GM12872 (cell line): ENCODE measurements at regions not wholly inside any gene's neighbourhood (a gene's known extent, or its start where the extent isn't known, plus 50 kb on each side); places are given as distances from the start of the nearest gene placed in this dataset.

Experiments
- CTCF ChIP-seq: IDR thresholded peaks from 3 replicates; pipeline ENCODE4 v1.5.1; 2011; ENCODE audit warnings: low read depth, mild to moderate bottlenecking, low read length, moderate library complexity; ENCODE audit not compliant: insufficient read depth

GRCh38 chr22:48240148-48240934, 1477.9 kb downstream of the TBC1D22A start:
- no peak for TF ChIP-seq CTCF

GRCh38 chr22:48239461-48240147, 1477.2 kb downstream of the TBC1D22A start:
- no peak for TF ChIP-seq CTCF

DNA sequence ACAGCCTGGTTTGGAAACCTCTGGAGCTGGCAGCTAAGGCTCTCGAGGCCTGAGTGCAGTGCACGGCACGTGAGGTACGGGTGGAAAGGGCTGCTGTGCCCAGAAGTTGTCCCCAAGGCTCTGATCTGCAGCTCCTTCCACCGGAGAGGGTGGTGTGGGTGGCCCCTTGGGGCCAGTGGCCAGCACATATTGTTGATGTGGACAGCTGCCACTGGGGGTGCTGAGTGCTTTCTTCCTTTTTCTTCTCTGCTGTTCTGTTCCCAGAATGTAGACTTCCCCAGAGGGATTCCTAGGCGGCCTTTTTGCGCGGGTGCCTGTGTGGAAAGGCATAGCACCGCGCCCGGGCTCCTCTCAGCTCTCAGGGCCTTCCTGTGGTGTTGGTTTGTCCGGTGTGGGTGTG, 1476.5 kb downstream of the TBC1D22A start:
- TF ChIP-seq CTCF: no peak

GRCh38 chr22:48238284-48238915, 1476.0 kb downstream of the TBC1D22A start:
- no peak for TF ChIP-seq CTCF

- TF ChIP-seq CTCF: no peak
These were observed 1475.2 kb downstream of the TBC1D22A start for GRCh38 chr22:48237466-48238283.

GRCh38 chr22:48236261-48236660, 1473.8 kb downstream of the TBC1D22A start:
- TF ChIP-seq CTCF: no peak

- TF ChIP-seq CTCF: no peak
These were observed 1473.3 kb downstream of the TBC1D22A start for GRCh38 chr22:48235744-48236143.
